BE2C (cell line): ENCODE measurements at regions not wholly inside any gene's neighbourhood (a gene's known extent, or its start where the extent isn't known, plus 50 kb on each side); places are given as distances from the start of the nearest gene placed in this dataset.

Experiments
- DNase-seq: peaks from one replicate; pipeline ENCODE4 v3.0.0-alpha.2; 2020
- H3K27me3 ChIP-seq: fragments of 250-450 bp; sonication (Bioruptor Pico); 2 replicates; pipeline ENCODE4 v1.5.1; 2020; ENCODE audit warnings: mild to moderate bottlenecking
- H3K36me3 ChIP-seq: fragments of 250-450 bp; sonication (Bioruptor Pico); 2 replicates; pipeline ENCODE4 v1.5.1; 2020; ENCODE audit warnings: mild to moderate bottlenecking
- H3K4me1 ChIP-seq: fragments of 250-450 bp; sonication (Bioruptor Pico); 2 replicates; pipeline ENCODE4 v1.5.1; 2020
- H3K4me3 ChIP-seq: 2 replicates; pipeline ENCODE4 v1.5.1; 2011; ENCODE audit warnings: low read depth, low read length
- H3K9me3 ChIP-seq: fragments of 250-450 bp; sonication (Bioruptor Pico); 2 replicates; pipeline ENCODE4 v1.5.1; 2020
- CTCF ChIP-seq: IDR thresholded peaks from 2 replicates; pipeline ENCODE4 v1.5.1; 2012; ENCODE audit warnings: mild to moderate bottlenecking, low read depth, low read length

GRCh38 chr15:57767481-57767880, 61.0 kb downstream of the POLR2M start:
- H3K4me3 ChIP-seq, result no peak overlapping the region
- no peaks in the 10 kb centered on the region for H3K27me3 ChIP-seq
- H3K9me3 ChIP-seq, result no peaks in the 10 kb centered on the region
- TF ChIP-seq CTCF, result no peak
- no peaks in the 10 kb centered on the region for H3K36me3 ChIP-seq
- H3K4me1 ChIP-seq, result peaks cover 6% of the 10 kb centered on the region
- DNase-seq, result no peak

- Histone ChIP-seq H3K27me3 (no peaks in the 10 kb centered on the region), H3K4me1 (peaks cover 6% of the 10 kb centered on the region), H3K9me3 (no peaks in the 10 kb centered on the region), H3K36me3 (no peaks in the 10 kb centered on the region), H3K4me3 (no peak overlapping the region)
- DNase-seq, result peak; percentile 75
- TF ChIP-seq CTCF, result no peak
Measured at GRCh38 chr15:57769266-57769665, 62.8 kb downstream of the POLR2M start.

- H3K36me3 ChIP-seq, result no peaks in the 10 kb centered on the region
- H3K9me3 ChIP-seq, result no peaks in the 10 kb centered on the region
- H3K4me3 ChIP-seq, result no peak overlapping the region
- no peak for DNase-seq
- H3K4me1 ChIP-seq, result peaks cover 6% of the 10 kb centered on the region
- TF ChIP-seq CTCF, result no peak
- H3K27me3 ChIP-seq, result no peaks in the 10 kb centered on the region
Measured at GRCh38 chr15:57770495-57770894, 64.0 kb downstream of the POLR2M start.

GRCh38 chr15:57772223-57772957, 65.9 kb downstream of the POLR2M start:
- Histone ChIP-seq H3K27me3 (no peaks in the 10 kb centered on the region), H3K36me3 (no peaks in the 10 kb centered on the region), H3K4me1 (peaks cover 6% of the 10 kb centered on the region), H3K9me3 (no peaks in the 10 kb centered on the region), H3K4me3 (no peak overlapping the region)
- no peak for DNase-seq
- no peak for TF ChIP-seq CTCF

GRCh38 chr15:57773051-57773450, 66.5 kb downstream of the POLR2M start:
- Histone ChIP-seq H3K4me3 (no peak overlapping the region), H3K36me3 (no peaks in the 10 kb centered on the region), H3K4me1 (peaks cover 6% of the 10 kb centered on the region), H3K27me3 (no peaks in the 10 kb centered on the region), H3K9me3 (no peaks in the 10 kb centered on the region)
- DNase-seq, result no peak
- no peak for TF ChIP-seq CTCF

GRCh38 chr15:57777003-57777402, 70.5 kb downstream of the POLR2M start:
- no peaks in the 10 kb centered on the region for H3K9me3 ChIP-seq
- no peak for TF ChIP-seq CTCF
- H3K36me3 ChIP-seq, result no peaks in the 10 kb centered on the region
- no peak overlapping the region for H3K4me3 ChIP-seq
- no peak for DNase-seq
- H3K4me1 ChIP-seq, result no peaks in the 10 kb centered on the region
- H3K27me3 ChIP-seq, result no peaks in the 10 kb centered on the region
